NCI-H524 treated with DMSO at 0.1 percent for 48 hours (cell line): ENCODE measurements at regions not wholly inside any gene's neighbourhood (a gene's known extent, or its start where the extent isn't known, plus 50 kb on each side); places are given as distances from the start of the nearest gene placed in this dataset.
"Not testable (repeated sequence)": the region's sequence is repeated elsewhere in the genome, so short reads cannot be mapped to it uniquely, and the experiment has no call there.

Experiments used
- DNase-seq: peaks from one replicate; lab custom pipeline; 2025; lab: John Stamatoyannopoulos, UW

DNA sequence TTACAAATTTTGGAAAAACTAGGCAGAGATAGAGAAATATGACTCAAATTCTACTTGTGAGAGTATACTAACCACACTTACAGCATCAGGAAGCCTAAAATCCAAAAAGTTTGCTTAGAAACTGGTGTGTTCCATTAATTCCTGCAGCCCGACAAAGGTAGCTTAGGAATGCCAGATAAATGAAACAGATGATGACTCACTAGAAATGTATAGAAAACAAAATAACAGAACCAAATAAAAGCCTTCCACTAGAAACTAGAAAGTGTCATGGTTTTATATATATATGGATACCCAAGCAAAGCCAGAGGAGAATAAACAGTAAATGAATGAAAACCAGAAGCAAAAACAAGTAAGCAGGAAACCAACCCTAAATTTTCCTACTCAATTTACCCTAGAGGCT is 272.2 kb upstream of the PRDM9 start:
- no peak for DNase-seq

DNA sequence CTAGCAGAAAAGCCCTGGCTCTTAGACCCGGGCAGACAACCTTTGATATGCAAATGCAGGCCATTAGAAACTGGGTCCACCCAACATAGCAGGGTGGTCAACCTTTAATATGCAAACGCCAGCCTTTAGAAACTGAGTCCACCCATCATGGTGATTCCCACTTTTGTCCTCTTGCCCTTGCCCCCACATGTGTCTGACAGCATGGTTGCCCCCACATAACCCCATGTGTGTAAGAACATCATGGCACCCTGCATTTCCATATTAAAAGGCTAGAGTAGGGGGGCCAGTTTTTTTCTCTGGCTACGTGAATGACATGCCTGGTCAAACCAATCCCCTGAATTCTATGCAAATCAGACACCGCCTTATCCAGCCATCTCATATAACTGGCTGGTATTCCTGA is 273.2 kb upstream of the PRDM9 start:
- no peak for DNase-seq

DNA sequence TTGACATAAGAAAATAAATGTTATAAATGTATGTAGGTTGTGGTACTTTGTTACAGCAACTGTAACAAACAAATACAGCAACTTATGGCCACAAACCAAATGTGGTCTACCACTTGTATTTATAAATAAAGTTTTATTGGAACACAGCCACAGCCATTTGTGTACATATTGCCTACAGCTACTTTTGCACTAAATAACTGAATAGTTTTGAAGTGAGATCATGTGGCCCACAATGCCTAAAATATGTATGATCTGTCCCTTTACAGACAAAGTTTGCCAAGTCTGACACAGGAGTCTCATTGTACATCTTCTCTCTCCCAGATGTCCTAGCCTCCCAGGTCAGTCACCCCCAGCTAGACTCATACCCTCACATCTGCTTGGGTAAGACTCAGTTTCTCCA is 283.6 kb upstream of the PRDM9 start:
- no peak for DNase-seq

DNA sequence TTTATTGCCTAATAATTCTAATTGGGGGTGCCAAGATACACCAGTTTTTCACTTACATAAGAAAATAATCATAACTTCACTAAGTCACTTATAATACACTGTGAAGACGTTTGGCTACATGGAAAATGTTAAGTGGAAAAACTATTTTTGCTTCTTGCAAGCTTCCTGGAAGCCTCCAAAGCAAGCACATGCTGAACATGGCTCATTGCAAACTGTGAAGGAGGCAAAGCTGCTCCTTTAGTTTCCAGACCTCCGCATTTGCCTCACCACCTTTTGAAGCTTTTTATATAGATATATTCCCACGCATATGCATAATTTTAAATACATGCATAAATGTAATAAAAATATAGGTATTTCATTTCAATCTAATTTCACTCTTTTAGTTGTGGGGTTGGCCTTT is 285.6 kb upstream of the PRDM9 start:
- no peak for DNase-seq

GRCh38 chr5:23217159-23217558 is 290.2 kb upstream of the PRDM9 start:
- DNase-seq, result no peak

DNA sequence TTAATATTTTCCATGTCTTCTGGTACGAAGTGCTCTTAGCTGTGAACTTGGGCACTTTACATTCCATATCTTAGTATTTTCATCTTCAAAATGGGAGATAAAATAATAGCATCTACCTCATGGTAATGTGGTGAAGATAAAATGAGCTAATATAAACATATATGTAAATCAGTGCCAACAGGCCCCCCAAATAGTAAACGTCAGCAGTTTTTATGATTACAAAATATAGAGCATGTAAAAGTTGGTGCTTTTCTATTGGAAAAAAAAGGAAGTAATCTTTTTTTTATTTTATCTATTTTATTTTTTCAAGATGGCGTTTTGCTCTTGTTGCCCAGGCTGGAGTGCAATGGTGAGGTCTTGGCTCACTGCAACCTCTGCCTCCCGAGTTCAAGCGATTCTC is 291.1 kb upstream of the PRDM9 start:
- no peak for DNase-seq

DNA sequence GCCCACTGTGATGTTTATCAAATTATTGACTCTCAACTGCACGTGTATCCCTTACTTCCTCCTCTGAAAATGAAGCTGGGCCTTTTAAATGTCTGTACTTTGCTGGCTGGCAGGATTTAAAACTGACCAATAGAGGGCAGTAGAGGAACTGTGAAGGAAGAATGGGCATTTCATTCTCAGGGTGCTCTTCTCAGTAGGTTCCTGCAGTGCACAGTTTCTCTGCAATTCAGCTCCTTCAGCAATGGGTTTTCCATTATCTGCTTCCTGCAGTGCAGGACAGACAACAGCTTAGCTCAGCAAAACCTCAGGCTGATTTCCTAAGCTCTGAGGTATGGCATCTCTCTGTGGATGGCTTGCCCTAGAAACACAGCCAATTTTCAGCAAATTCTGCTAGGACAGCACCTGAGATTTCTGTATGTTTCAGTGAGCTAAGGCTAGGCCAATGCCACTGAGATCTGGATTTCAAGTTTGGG is 298.4 kb upstream of the PRDM9 start:
- DNase-seq, result peak; percentile 26

- no peak for DNase-seq
Measured at GRCh38 chr5:23204111-23204510, 303.3 kb upstream of the PRDM9 start.

- no peak for DNase-seq
Measured at GRCh38 chr5:23169660-23170416, 316.7 kb upstream of the CDH12 start.

DNA sequence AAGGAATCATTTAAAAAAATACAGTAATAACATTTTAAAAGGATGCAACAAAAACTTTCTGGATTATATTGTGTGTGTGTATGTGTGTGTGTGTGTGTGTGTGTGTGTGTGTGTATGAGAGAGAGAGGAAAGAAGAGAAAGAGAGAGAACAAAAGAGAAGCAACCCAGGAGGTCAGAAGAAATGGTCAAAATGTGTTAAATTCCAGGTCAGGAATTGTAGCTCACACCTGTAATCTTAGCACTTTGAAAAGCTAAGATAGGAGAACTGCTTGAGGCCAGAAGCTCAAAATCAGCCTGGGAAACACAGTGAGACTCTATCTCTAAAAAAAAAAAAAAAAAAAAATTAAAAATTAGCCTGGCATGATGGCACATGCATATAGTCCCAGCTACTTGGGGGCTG is 311.8 kb upstream of the CDH12 start:
- no peak for DNase-seq

DNA sequence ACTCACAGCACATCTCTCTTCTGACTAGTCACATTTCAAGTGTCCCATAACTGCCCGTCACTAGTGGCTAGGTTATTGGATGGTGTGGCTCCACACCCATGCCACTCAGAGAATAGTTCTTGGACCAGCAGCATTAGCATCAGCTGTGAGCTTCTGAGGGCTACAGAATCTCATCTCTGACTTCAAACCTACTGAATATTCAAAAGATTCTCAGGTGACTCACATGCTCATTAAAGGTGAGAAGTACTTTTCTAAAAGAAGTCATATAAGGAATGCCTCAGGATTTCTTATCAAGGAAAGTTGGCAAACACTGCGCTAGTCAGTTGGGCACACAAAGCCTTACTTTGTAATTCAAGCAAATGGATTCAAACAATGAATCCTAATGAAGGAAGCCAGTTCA is 305.0 kb upstream of the CDH12 start:
- no peak for DNase-seq

DNA sequence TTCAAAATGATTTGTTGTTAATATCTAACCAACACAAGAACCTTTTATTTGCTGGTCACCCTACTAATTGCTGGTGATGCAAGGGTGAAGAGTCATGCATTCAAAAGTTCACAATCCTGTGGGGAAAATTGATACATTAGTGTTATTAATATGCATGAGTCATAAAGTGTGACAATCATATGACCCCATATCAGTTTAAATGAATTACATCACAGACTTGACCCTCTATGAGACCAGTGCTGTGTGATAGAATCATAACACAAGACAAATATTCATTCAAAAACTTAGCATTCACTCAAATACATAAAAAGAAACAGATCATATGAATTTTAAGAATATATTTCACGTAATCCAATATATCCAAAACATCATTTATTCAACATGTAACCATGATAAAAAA is 304.6 kb upstream of the CDH12 start:
- DNase-seq, result no peak

DNA sequence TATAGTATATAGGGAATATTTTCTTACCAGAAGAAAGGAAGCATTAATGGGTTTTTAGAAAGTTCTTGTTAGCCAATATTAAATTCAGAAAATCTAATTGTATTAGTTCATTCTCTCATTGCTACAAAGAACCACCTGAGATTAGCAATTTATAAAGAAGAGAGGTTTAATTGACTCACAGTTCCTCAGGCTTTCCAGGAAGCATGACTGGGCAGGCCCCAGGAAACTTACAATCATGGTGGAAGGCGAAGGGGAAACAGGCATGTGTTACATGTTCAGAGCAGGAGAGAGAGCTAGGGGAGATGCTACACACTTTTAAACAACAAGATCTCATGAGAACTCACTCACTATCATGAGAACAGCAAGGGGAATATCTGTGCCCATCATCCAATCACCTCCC is 304.0 kb upstream of the CDH12 start:
- DNase-seq, result no peak

DNA sequence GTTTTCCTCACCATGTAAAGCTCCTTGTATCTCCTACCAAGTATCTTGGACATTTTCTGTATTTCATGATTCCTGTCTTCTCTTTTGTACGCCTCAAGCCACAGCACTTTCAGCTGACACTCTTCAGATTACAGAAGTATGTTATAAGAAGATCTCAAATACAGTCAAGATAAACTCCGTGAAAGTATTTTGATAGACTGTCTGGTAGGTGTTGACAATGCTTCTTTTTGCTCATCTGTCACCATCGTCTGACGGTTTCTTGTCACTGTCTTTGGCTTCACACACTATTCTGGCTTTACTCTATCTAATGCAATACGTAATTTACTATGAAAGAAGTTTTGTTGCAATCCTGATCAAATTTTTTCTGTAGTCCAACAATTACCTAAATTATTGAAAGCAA is 294.5 kb upstream of the CDH12 start:
- no peak for DNase-seq

DNA sequence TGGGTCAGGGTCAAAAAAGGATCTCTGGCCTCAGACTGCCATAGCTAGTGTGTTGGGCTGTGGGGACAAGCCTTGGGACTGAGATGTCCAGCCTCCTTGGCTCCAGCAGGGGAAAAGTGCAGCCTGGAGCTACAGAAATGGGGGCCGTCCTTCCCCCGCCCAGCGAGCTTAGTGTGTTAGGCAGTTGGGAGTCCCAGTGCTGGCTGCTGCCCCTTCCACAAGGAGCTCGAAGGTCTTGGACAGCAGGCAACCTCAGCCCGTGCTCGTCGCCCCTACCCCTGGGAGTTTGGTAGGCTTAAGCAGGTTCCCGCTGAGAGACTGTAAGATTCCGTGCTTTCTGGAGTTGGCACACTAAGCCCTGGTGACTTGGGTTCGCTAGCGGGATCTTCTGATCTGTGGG is 293.0 kb upstream of the CDH12 start:
- no peak for DNase-seq

- DNase-seq, result peak; percentile 27
Measured at GRCh38 chr5:23139338-23140171, 286.4 kb upstream of the CDH12 start.

DNA sequence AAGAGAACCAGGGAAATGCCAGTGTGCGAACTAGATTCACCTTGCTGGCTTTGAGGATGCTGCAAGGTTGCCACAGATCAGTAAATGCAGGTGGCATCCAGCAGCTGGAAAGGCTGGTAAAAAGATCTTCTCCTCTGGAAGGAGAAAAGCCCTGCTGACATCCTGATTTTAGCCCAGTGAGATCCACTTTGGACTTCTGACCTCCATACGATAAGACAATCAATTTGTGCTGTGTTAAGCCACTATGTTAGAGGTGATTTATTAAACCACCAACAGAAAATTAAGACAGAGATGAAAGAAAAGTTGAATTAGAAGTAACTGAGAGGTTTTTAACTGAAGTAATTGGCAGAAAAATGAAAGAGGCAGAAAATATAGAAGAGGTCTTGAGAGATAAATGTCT is 283.8 kb upstream of the CDH12 start:
- no peak for DNase-seq

DNA sequence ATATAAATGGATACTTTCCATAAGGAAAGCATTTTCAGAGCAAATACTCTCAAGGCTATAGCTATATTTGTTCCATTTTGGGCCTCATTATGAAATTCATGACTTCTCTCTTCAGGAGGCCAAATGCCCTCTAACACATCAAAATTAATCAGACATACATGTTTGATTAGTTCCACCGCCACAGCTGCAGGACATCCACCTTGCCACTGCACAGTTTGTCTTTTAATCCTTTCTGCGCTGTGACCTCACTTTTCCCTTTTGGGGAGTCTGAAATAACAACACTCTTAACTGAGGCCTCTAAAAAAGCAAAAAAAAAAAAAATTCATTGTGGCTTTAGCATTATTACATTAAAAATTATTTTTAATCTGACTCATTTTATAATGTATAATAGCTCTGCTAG is 279.1 kb upstream of the CDH12 start:
- DNase-seq, result no peak

GRCh38 chr5:23112237-23112636 is 259.1 kb upstream of the CDH12 start:
- no peak for DNase-seq

DNA sequence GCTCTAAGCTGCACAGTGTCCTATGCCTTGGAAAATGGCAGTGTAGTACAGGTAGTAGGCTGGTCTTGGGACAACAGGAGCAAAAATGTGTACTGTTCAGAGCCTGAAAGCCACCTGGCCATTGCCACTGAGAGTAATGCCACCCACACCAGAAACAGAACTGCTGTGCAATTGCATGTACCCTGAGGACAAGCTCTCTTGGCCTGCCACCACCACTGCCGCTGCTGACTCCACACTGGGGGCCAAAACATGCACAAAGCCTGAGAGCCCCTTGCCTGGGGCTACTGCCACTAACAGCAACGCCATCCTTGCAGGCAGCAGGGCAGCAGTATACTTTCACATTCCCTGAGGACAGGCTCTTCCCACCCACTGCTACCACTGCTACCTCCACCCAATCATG is 251.9 kb upstream of the CDH12 start:
- no peak for DNase-seq

DNA sequence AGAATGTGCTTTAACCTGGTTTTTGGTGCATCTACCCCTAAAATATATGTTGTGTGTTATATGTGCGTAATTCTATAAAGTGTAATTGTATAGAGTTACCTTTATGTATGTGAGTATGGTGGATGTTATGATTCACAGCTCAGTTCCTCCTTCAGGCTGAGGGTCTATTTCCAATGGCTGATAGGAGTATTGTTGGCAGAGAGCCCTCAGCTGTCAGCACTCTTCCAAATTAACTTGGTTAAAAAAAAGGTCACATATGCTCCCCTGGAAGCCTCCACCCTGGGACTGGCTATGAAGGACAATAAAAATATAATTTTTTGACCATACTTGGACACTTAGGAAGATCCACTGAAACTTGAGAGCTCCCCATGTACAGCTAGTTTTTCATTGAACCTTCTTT is 250.4 kb upstream of the CDH12 start:
- no peak for DNase-seq

- not testable (repeated sequence) for DNase-seq
Measured at GRCh38 chr5:23095418-23095817, 242.3 kb upstream of the CDH12 start.

- peak; percentile 95 for DNase-seq
Measured at GRCh38 chr5:23089286-23089685, 236.1 kb upstream of the CDH12 start.
